K562 (cell line): ENCODE measurements at regions not wholly inside any gene's neighbourhood (a gene's known extent, or its start where the extent isn't known, plus 50 kb on each side); places are given as distances from the start of the nearest gene placed in this dataset.

Source experiments
- NCOA1 ChIP-seq: fragments of 450-650 bp; IDR thresholded peaks from 2 replicates; pipeline ENCODE4 v1.6.1; 2016; ENCODE audit warnings: low read depth
- ZNF174 ChIP-seq: fragments of 250-450 bp; sonication (Bioruptor Pico); IDR thresholded peaks from 2 replicates; pipeline ENCODE4 v1.4.0; 2020; ENCODE audit warnings: mild to moderate bottlenecking
- TF ChIP-seq, protein P1 (sequence below), 2 experiments: fragments of 450-650 bp; formaldehyde crosslinking in 1 of 2; IDR thresholded peaks; 2 replicates each; pipeline versions ENCODE4 v1.4.0 to v1.6.1; 2014 to 2020; ENCODE audit warnings: mild to moderate bottlenecking in 2 of 2, borderline replicate concordance in 1 of 2, low read depth in 1 of 2
- TF ChIP-seq, protein P2 (sequence below): IDR thresholded peaks from 3 replicates; pipeline ENCODE4 v1.6.1; 2011; ENCODE audit warnings: borderline replicate concordance, mild to moderate bottlenecking, moderate library complexity; ENCODE audit not compliant: insufficient read length; ENCODE audit errors: extremely low read depth

DNA sequence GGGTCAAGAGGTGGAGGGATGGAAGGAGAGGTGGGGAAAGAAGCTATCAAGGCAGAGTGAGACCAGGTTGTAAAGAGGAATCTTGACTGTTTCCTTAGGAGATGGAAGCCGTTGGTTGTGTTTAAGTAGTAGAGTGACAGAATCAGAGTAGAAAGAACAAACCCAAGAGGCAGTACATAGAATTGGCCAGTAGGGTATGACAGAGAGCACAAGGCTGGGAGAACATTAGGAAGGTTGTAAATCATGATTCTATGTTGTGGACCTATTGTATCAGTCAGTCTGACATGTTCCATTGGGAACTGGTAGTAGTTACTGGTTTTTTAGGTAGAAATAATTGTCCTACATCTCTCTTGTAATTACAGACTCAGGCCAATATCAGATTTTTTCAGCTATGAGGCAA is 486.9 kb upstream of the USP24 start (continued):
- TF ChIP-seq, protein P1, sequence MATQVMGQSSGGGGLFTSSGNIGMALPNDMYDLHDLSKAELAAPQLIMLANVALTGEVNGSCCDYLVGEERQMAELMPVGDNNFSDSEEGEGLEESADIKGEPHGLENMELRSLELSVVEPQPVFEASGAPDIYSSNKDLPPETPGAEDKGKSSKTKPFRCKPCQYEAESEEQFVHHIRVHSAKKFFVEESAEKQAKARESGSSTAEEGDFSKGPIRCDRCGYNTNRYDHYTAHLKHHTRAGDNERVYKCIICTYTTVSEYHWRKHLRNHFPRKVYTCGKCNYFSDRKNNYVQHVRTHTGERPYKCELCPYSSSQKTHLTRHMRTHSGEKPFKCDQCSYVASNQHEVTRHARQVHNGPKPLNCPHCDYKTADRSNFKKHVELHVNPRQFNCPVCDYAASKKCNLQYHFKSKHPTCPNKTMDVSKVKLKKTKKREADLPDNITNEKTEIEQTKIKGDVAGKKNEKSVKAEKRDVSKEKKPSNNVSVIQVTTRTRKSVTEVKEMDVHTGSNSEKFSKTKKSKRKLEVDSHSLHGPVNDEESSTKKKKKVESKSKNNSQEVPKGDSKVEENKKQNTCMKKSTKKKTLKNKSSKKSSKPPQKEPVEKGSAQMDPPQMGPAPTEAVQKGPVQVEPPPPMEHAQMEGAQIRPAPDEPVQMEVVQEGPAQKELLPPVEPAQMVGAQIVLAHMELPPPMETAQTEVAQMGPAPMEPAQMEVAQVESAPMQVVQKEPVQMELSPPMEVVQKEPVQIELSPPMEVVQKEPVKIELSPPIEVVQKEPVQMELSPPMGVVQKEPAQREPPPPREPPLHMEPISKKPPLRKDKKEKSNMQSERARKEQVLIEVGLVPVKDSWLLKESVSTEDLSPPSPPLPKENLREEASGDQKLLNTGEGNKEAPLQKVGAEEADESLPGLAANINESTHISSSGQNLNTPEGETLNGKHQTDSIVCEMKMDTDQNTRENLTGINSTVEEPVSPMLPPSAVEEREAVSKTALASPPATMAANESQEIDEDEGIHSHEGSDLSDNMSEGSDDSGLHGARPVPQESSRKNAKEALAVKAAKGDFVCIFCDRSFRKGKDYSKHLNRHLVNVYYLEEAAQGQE (IDR thresholded peaks at IDR 0.05; ENCODE audit: borderline replicate concordance) = no peak
- TF ChIP-seq, protein P1 (CRISPR knock-in tag; IDR thresholded peaks at IDR 0.05; ENCODE audit: low read depth) = no peak
- TF ChIP-seq ZNF174 (CRISPR knock-in tag) = no peak
- TF ChIP-seq, protein P2, sequence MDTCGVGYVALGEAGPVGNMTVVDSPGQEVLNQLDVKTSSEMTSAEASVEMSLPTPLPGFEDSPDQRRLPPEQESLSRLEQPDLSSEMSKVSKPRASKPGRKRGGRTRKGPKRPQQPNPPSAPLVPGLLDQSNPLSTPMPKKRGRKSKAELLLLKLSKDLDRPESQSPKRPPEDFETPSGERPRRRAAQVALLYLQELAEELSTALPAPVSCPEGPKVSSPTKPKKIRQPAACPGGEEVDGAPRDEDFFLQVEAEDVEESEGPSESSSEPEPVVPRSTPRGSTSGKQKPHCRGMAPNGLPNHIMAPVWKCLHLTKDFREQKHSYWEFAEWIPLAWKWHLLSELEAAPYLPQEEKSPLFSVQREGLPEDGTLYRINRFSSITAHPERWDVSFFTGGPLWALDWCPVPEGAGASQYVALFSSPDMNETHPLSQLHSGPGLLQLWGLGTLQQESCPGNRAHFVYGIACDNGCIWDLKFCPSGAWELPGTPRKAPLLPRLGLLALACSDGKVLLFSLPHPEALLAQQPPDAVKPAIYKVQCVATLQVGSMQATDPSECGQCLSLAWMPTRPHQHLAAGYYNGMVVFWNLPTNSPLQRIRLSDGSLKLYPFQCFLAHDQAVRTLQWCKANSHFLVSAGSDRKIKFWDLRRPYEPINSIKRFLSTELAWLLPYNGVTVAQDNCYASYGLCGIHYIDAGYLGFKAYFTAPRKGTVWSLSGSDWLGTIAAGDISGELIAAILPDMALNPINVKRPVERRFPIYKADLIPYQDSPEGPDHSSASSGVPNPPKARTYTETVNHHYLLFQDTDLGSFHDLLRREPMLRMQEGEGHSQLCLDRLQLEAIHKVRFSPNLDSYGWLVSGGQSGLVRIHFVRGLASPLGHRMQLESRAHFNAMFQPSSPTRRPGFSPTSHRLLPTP = no peak
- no peak for TF ChIP-seq NCOA1
